SK-N-SH treated with all-trans-retinoic acid at 6 μM for 48 hours (cell line): ENCODE measurements at regions not wholly inside any gene's neighbourhood (a gene's known extent, or its start where the extent isn't known, plus 50 kb on each side); places are given as distances from the start of the nearest gene placed in this dataset.

Experiments used
- ATAC-seq: fragments of 200-7000 bp; cut with Tn5 transposase; 3 replicates; pipeline ENCODE4 v1.9.1; 2020; ENCODE audit warnings: mild to moderate bottlenecking, moderate library complexity
- BACH2 ChIP-seq: fragments of 250-450 bp; sonication (Bioruptor Pico); IDR thresholded peaks from 2 replicates; pipeline ENCODE4 v1.9.0; 2021; ENCODE audit warnings: mild to moderate bottlenecking, borderline replicate concordance
- CREB5 ChIP-seq: fragments of 250-450 bp; sonication (Bioruptor Pico); IDR thresholded peaks from 2 replicates; pipeline ENCODE4 v1.5.1; 2020; ENCODE audit warnings: low read depth, mild to moderate bottlenecking, moderate library complexity
- CSDC2 ChIP-seq: fragments of 250-450 bp; sonication (Bioruptor Pico); IDR thresholded peaks from 2 replicates; pipeline ENCODE4 v1.5.0; 2020; ENCODE audit warnings: mild to moderate bottlenecking, moderate library complexity
- CSRNP3 ChIP-seq: fragments of 250-450 bp; sonication (Bioruptor Pico); IDR thresholded peaks from 2 replicates; pipeline ENCODE4 v1.5.1; 2021; ENCODE audit warnings: mild to moderate bottlenecking, moderate library complexity
- ESRRG ChIP-seq: fragments of 250-450 bp; sonication (Bioruptor Pico); IDR thresholded peaks from 2 replicates; pipeline ENCODE4 v1.6.1; 2021; ENCODE audit warnings: mild to moderate bottlenecking
- GLIS3 ChIP-seq: fragments of 250-450 bp; sonication (Bioruptor Pico); IDR thresholded peaks from 2 replicates; pipeline ENCODE4 v1.5.0; 2020; ENCODE audit warnings: mild to moderate bottlenecking, moderate library complexity
- ISL1 ChIP-seq: fragments of 250-450 bp; sonication (Bioruptor Pico); IDR thresholded peaks from 2 replicates; pipeline ENCODE4 v2.1.2; 2022; ENCODE audit warnings: mild to moderate bottlenecking, moderate library complexity
- OSR1 ChIP-seq: fragments of 250-450 bp; sonication (Bioruptor Pico); IDR thresholded peaks from 2 replicates; pipeline ENCODE4 v1.8.0; 2022; ENCODE audit warnings: moderate library complexity, mild to moderate bottlenecking, inconsistent platforms
- PATZ1 ChIP-seq: fragments of 250-450 bp; sonication (Bioruptor Pico); IDR thresholded peaks from 2 replicates; pipeline ENCODE4 v1.8.0; 2020; ENCODE audit warnings: mild to moderate bottlenecking, moderate library complexity, borderline replicate concordance
- POU6F1 ChIP-seq: fragments of 250-450 bp; sonication (Bioruptor Pico); IDR thresholded peaks from 2 replicates; pipeline ENCODE4 v1.8.0; 2021; ENCODE audit warnings: low read depth, mild to moderate bottlenecking, moderate library complexity, borderline replicate concordance
- PPARA ChIP-seq: fragments of 250-450 bp; sonication (Bioruptor Pico); IDR thresholded peaks from 2 replicates; pipeline ENCODE4 v1.5.0; 2020; ENCODE audit warnings: mild to moderate bottlenecking, borderline replicate concordance
- RARB ChIP-seq: fragments of 250-450 bp; sonication (Bioruptor Pico); IDR thresholded peaks from 2 replicates; pipeline ENCODE4 v1.8.0; 2021; ENCODE audit warnings: mild to moderate bottlenecking, moderate library complexity
- SNAI2 ChIP-seq: fragments of 250-450 bp; sonication (Bioruptor Pico); IDR thresholded peaks from 2 replicates; pipeline ENCODE4 v1.5.0; 2020; ENCODE audit warnings: mild to moderate bottlenecking, moderate library complexity
- TCF4 ChIP-seq: fragments of 250-450 bp; sonication (Bioruptor Pico); IDR thresholded peaks from 2 replicates; pipeline ENCODE4 v1.8.0; 2021; ENCODE audit warnings: mild to moderate bottlenecking, moderate library complexity, borderline replicate concordance
- TOX ChIP-seq: fragments of 250-450 bp; sonication (Bioruptor Pico); IDR thresholded peaks from 2 replicates; pipeline ENCODE4 v1.8.0; 2021; ENCODE audit warnings: mild to moderate bottlenecking, moderate library complexity, borderline replicate concordance
- TSHZ2 ChIP-seq: fragments of 250-450 bp; sonication (Bioruptor Pico); IDR thresholded peaks from 2 replicates; pipeline ENCODE4 v1.5.0; 2020; ENCODE audit warnings: mild to moderate bottlenecking, moderate library complexity
- ZFP3 ChIP-seq: fragments of 250-450 bp; sonication (Bioruptor Pico); IDR thresholded peaks from 2 replicates; pipeline ENCODE4 v1.5.0; 2020; ENCODE audit warnings: mild to moderate bottlenecking, moderate library complexity
- ZFP30 ChIP-seq: fragments of 450-650 bp; formaldehyde crosslinking; IDR thresholded peaks from 2 replicates; pipeline ENCODE4 v1.5.0; 2022; ENCODE audit warnings: mild to moderate bottlenecking, moderate library complexity
- ZNF565 ChIP-seq: fragments of 450-650 bp; formaldehyde crosslinking; conservative IDR thresholded peaks from 2 replicates; pipeline ENCODE4 v1.5.0; 2020; ENCODE audit warnings: low read depth, mild to moderate bottlenecking, moderate library complexity
- ZNF70 ChIP-seq: fragments of 450-650 bp; formaldehyde crosslinking; IDR thresholded peaks from 2 replicates; pipeline ENCODE4 v1.5.0; 2020; ENCODE audit warnings: mild to moderate bottlenecking, moderate library complexity
- ZNF8 ChIP-seq: fragments of 450-650 bp; formaldehyde crosslinking; IDR thresholded peaks from 2 replicates; pipeline ENCODE4 v1.5.0; 2020; ENCODE audit warnings: mild to moderate bottlenecking, moderate library complexity

GRCh38 chr14:87691042-87691881, 301.7 kb downstream of the GALC start (continued):
- no peak for TF ChIP-seq POU6F1 (CRISPR knock-in tag)
- TF ChIP-seq RARB (CRISPR knock-in tag): no peak
- no peak for TF ChIP-seq GLIS3 (CRISPR knock-in tag)
- no peak for TF ChIP-seq PPARA (CRISPR knock-in tag)
- TF ChIP-seq BACH2: no peak
- TF ChIP-seq TCF4: no peak
- no peak for TF ChIP-seq ZFP30 (CRISPR knock-in tag)
- no peak for TF ChIP-seq ZNF565 (CRISPR knock-in tag)
- TF ChIP-seq SNAI2 (CRISPR knock-in tag): no peak
- TF ChIP-seq TSHZ2 (CRISPR knock-in tag): no peak
- TF ChIP-seq ZFP3 (CRISPR knock-in tag): no peak

- ATAC-seq: no peak
- no peak for TF ChIP-seq OSR1 (CRISPR knock-in tag)
- no peak for TF ChIP-seq ESRRG
- no peak for TF ChIP-seq ISL1 (CRISPR knock-in tag)
- TF ChIP-seq ZNF8 (CRISPR knock-in tag): no peak
- TF ChIP-seq CREB5 (CRISPR knock-in tag): no peak
- no peak for TF ChIP-seq TCF4
- TF ChIP-seq ZFP3 (CRISPR knock-in tag): no peak
- no peak for TF ChIP-seq RARB (CRISPR knock-in tag)
- TF ChIP-seq POU6F1 (CRISPR knock-in tag): no peak
- no peak for TF ChIP-seq ZNF565 (CRISPR knock-in tag)
- TF ChIP-seq CSRNP3 (CRISPR knock-in tag): no peak
- TF ChIP-seq, all 23 proteins: peak for 0
Observed at GRCh38 chr14:87690076-87690613, 302.8 kb downstream of the GALC start.

- no peak for ATAC-seq
- TF ChIP-seq ZFP30 (CRISPR knock-in tag) (no peak), PATZ1 (no peak), TCF4 (no peak), CREB5 (CRISPR knock-in tag) (no peak), ZNF8 (CRISPR knock-in tag) (no peak), ZFP3 (CRISPR knock-in tag) (no peak), ISL1 (CRISPR knock-in tag) (no peak), TOX (CRISPR knock-in tag) (no peak), ZNF70 (CRISPR knock-in tag) (no peak), CSRNP3 (CRISPR knock-in tag) (no peak), RARB (CRISPR knock-in tag) (no peak), CSDC2 (CRISPR knock-in tag) (no peak)
Observed at GRCh38 chr14:87688524-87688923, 304.5 kb downstream of the GALC start.
